Mesendoderm (in vitro differentiated cells): ENCODE measurements at regions not wholly inside any gene's neighbourhood (a gene's known extent, or its start where the extent isn't known, plus 50 kb on each side); places are given as distances from the start of the nearest gene placed in this dataset.

ENCODE experiments used
- DNase-seq: peaks from one replicate; pipeline ENCODE4 v3.0.0; 2013
- H2AK5ac ChIP-seq: 2 replicates; pipeline ENCODE4 v1.6.1; 2013; ENCODE audit warnings: low read length, inconsistent platforms
- H2BK120ac ChIP-seq: 2 replicates; pipeline ENCODE4 v1.6.1; 2013; ENCODE audit warnings: low read depth, mild to moderate bottlenecking, low read length, moderate library complexity, mixed read lengths
- H2BK15ac ChIP-seq: replicated peaks from 2 replicates; pipeline ENCODE4 v1.6.1; 2013; ENCODE audit warnings: low read depth, mild to moderate bottlenecking, moderate library complexity
- H2BK5ac ChIP-seq: 2 replicates; pipeline ENCODE4 v1.6.1; 2013; ENCODE audit warnings: low read length, inconsistent platforms
- H3K18ac ChIP-seq: 2 replicates; pipeline ENCODE4 v1.6.1; 2013; ENCODE audit warnings: mild to moderate bottlenecking, low read length, mixed read lengths
- H3K23ac ChIP-seq: one replicate; pipeline ENCODE4 v1.6.1; 2013; ENCODE audit warnings: low read length
- H3K27ac ChIP-seq: 2 replicates; pipeline ENCODE4 v1.5.1; 2013; ENCODE audit warnings: low read depth, mild to moderate bottlenecking, inconsistent platforms, low read length, moderate library complexity
- H3K27me3 ChIP-seq: 2 replicates; pipeline ENCODE4 v1.6.1; 2013; ENCODE audit warnings: low read length, control low read depth, mild to moderate bottlenecking, inconsistent platforms; ENCODE audit not compliant: insufficient read depth, poor library complexity
- H3K36me3 ChIP-seq: 2 replicates; pipeline ENCODE4 v1.6.1; 2013; ENCODE audit warnings: low read length, inconsistent platforms; ENCODE audit not compliant: control insufficient read depth, insufficient read depth
- H3K4ac ChIP-seq: one replicate; pipeline ENCODE4 v1.6.1; 2013; ENCODE audit warnings: low read depth, mild to moderate bottlenecking, low read length, moderate library complexity
- H3K4me1 ChIP-seq: 2 replicates; pipeline ENCODE4 v1.6.1; 2013; ENCODE audit warnings: low read depth, low read length, inconsistent platforms; ENCODE audit not compliant: control insufficient read depth
- H3K4me2 ChIP-seq: 2 replicates; pipeline ENCODE4 v1.6.1; 2013; ENCODE audit warnings: low read length
- H3K4me3 ChIP-seq: 2 replicates; pipeline ENCODE4 v1.5.1; 2013; ENCODE audit warnings: mild to moderate bottlenecking, low read length
- H3K56ac ChIP-seq: one replicate; pipeline ENCODE4 v1.6.1; 2013; ENCODE audit warnings: low read length
- H3K79me1 ChIP-seq: 2 replicates; pipeline ENCODE4 v1.6.1; 2013; ENCODE audit warnings: low read length, inconsistent platforms
- H3K79me2 ChIP-seq: 2 replicates; pipeline ENCODE4 v1.6.1; 2013; ENCODE audit warnings: mild to moderate bottlenecking, low read length; ENCODE audit not compliant: control insufficient read depth, insufficient read depth
- H3K9ac ChIP-seq: 2 replicates; pipeline ENCODE4 v1.6.1; 2013; ENCODE audit warnings: low read length, inconsistent platforms
- H4K5ac ChIP-seq: one replicate; pipeline ENCODE4 v1.6.1; 2013; ENCODE audit warnings: low read length
- H4K8ac ChIP-seq: one replicate; pipeline ENCODE4 v1.6.1; 2013; ENCODE audit warnings: low read depth, mild to moderate bottlenecking, control low read depth, low read length, moderate library complexity
- WGBS: extraction: QIAGEN DNeasy Blood & Tissue Kit; methylation state at CpG from one replicate; pipeline ENCODE4 v1.1.7; 2013; ENCODE audit warnings: low lambda C conversion rate, missing lambda C conversion rate; ENCODE audit not compliant: insufficient coverage; ENCODE audit errors: extremely low coverage; 5-methylcytosine and 5-hydroxymethylcytosine counted together

- no peaks in the 10 kb centered on the region for H3K4me1 ChIP-seq
- no peak for DNase-seq
- H3K18ac ChIP-seq: no peak overlapping the region
- H3K79me2 ChIP-seq: no peaks in the 10 kb centered on the region
- no peak overlapping the region for H3K4ac ChIP-seq
- H4K5ac ChIP-seq: no peak overlapping the region
- H3K4me3 ChIP-seq: no peak overlapping the region
- no peak overlapping the region for H2BK120ac ChIP-seq
- no peak overlapping the region for H2BK15ac ChIP-seq
- H3K27me3 ChIP-seq: no peaks in the 10 kb centered on the region
- H2AK5ac ChIP-seq: no peak overlapping the region
- no peak overlapping the region for H3K27ac ChIP-seq
- H4K8ac ChIP-seq: no peak overlapping the region
- H3K23ac ChIP-seq: no peak overlapping the region
- WGBS: no CpG with 5 or more reads among the region's 3 CpGs
- H3K79me1 ChIP-seq: no peaks in the 10 kb centered on the region
- H2BK5ac ChIP-seq: no peak overlapping the region
- H3K4me2 ChIP-seq: no peak overlapping the region
- no peaks in the 10 kb centered on the region for H3K36me3 ChIP-seq
- H3K9ac ChIP-seq: no peak overlapping the region
- no peak overlapping the region for H3K56ac ChIP-seq
Observed at GRCh38 chr4:176566769-176567168, 226.0 kb downstream of the VEGFC start.

DNA sequence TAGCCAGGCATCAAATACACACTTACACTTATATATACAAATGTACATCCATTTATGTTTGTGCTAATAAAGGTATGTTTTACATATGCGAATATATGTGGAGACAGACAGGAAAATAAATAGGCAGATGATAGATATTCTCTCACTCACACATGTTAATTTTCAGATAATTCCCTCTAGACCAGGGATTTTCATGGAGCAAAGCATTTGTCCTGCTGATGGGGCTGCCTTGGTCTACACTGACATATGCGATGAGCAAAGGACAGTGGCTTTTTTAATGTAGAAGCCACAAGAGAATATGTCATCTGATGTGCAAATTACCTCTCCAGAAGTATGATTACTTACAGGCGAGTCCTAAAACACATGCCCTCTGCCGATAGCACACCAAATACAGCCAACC, 224.5 kb downstream of the VEGFC start:
- Histone ChIP-seq H3K27me3 (no peaks in the 10 kb centered on the region), H3K4me1 (no peaks in the 10 kb centered on the region), H2BK5ac (no peak overlapping the region), H4K5ac (no peak overlapping the region), H3K36me3 (no peaks in the 10 kb centered on the region), H4K8ac (no peak overlapping the region), H3K23ac (no peak overlapping the region), H3K18ac (no peak overlapping the region), H3K79me1 (no peaks in the 10 kb centered on the region), H2BK120ac (no peak overlapping the region), H3K4ac (no peak overlapping the region), H3K79me2 (no peaks in the 10 kb centered on the region), H2BK15ac (no peak overlapping the region), H2AK5ac (no peak overlapping the region), H3K4me3 (no peak overlapping the region), H3K27ac (no peak overlapping the region), H3K4me2 (no peak overlapping the region), H3K9ac (no peak overlapping the region), H3K56ac (no peak overlapping the region)
- WGBS: no CpG with 5 or more reads among the region's 4 CpGs
- DNase-seq: no peak

DNA sequence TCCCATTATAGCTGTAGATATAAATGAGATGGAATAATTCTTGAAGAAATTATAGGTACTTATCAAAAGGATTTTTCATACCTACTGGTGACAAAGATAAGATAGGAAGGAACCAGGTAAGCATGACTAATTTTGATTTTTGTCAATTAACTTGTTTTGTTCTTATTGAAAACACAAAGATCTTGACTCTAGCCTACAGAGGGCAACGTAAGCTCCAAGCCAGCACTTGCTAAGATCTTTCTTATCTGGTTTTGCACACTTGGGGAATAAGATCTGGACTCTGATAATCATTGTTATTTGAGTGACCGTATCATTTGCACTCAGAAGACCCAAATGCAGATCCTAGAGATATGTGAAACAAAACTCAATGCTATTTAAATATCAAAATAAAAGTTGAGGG, 223.4 kb downstream of the VEGFC start:
- Histone ChIP-seq H3K79me2 (no peaks in the 10 kb centered on the region), H3K36me3 (no peaks in the 10 kb centered on the region), H4K8ac (no peak overlapping the region), H3K9ac (no peak overlapping the region), H2AK5ac (no peak overlapping the region), H3K4ac (no peak overlapping the region), H3K23ac (no peak overlapping the region), H3K56ac (no peak overlapping the region), H2BK120ac (no peak overlapping the region), H3K4me3 (no peak overlapping the region), H2BK15ac (no peak overlapping the region), H3K4me1 (no peaks in the 10 kb centered on the region), H4K5ac (no peak overlapping the region), H3K79me1 (no peaks in the 10 kb centered on the region), H3K18ac (no peak overlapping the region), H3K4me2 (no peak overlapping the region), H3K27ac (no peak overlapping the region), H3K27me3 (no peaks in the 10 kb centered on the region), H2BK5ac (no peak overlapping the region)
- DNase-seq: no peak
- WGBS: no CpG with 5 or more reads among the region's 2 CpGs

DNA sequence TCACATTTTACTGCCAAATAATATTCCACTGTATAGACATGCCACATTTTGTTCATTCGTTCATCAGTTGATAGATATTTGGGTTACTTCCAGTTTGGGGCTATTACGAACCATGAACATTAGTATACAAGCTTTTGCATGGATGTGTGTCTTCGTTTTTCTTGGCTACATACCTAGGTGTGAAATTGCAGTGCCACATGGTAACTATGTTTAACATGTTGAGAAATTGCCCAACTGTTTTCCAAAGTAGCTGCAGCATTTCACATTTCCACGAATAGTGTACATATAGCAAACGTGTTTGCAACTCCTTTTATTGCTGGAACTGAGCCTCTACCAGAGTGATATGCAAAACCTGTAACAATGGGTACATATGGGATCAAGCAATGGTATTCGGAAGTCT, 221.5 kb downstream of the VEGFC start:
- Histone ChIP-seq H4K8ac (no peak overlapping the region), H3K23ac (no peak overlapping the region), H3K4ac (no peak overlapping the region), H4K5ac (no peak overlapping the region), H3K79me2 (no peaks in the 10 kb centered on the region), H3K27ac (no peak overlapping the region), H3K4me3 (no peak overlapping the region), H3K79me1 (no peaks in the 10 kb centered on the region), H3K9ac (no peak overlapping the region), H2BK120ac (no peak overlapping the region), H3K36me3 (no peaks in the 10 kb centered on the region), H3K4me2 (no peak overlapping the region), H3K27me3 (no peaks in the 10 kb centered on the region), H3K56ac (no peak overlapping the region), H3K18ac (no peak overlapping the region), H2BK5ac (no peak overlapping the region), H2BK15ac (no peak overlapping the region), H2AK5ac (no peak overlapping the region), H3K4me1 (no peaks in the 10 kb centered on the region)
- no peak for DNase-seq
- no CpG with 5 or more reads among the region's 6 CpGs for WGBS

- no peak overlapping the region for H2BK15ac ChIP-seq
- no peak overlapping the region for H2AK5ac ChIP-seq
- DNase-seq: no peak
- H3K79me2 ChIP-seq: no peaks in the 10 kb centered on the region
- H4K8ac ChIP-seq: no peak overlapping the region
- no peaks in the 10 kb centered on the region for H3K36me3 ChIP-seq
- H3K27ac ChIP-seq: no peak overlapping the region
- H3K4ac ChIP-seq: no peak overlapping the region
- H4K5ac ChIP-seq: no peak overlapping the region
- no peaks in the 10 kb centered on the region for H3K27me3 ChIP-seq
- H3K4me3 ChIP-seq: no peak overlapping the region
- no CpG with 5 or more reads among the region's 2 CpGs for WGBS
- H3K9ac ChIP-seq: no peak overlapping the region
- H3K4me2 ChIP-seq: no peak overlapping the region
- H3K4me1 ChIP-seq: no peaks in the 10 kb centered on the region
- H3K18ac ChIP-seq: no peak overlapping the region
- no peak overlapping the region for H2BK5ac ChIP-seq
- H2BK120ac ChIP-seq: no peak overlapping the region
- H3K79me1 ChIP-seq: no peaks in the 10 kb centered on the region
- no peak overlapping the region for H3K56ac ChIP-seq
- no peak overlapping the region for H3K23ac ChIP-seq
Observed at GRCh38 chr4:176575141-176575730, 217.5 kb downstream of the VEGFC start.

DNA sequence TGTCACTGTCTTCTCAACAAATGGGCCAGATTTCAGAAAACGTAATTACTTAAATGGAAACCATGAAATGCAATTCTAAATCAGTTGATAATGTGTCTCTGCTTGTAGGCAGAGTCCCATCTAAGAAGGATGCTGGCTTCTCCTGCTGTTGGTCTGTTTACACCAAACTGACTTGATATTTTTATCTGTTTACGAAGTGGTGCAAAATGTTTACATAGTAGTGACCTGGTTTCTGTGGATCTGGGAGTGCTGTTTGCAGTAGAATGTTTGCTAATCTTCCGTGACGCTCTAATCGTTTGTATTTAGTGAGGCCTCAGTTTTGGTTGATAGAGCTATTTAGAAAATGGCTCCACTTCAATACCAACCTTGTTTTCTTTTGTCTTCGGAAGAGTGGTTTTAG, 213.5 kb downstream of the VEGFC start:
- Histone ChIP-seq H4K8ac (no peak overlapping the region), H3K27me3 (no peaks in the 10 kb centered on the region), H2BK5ac (no peak overlapping the region), H3K4me1 (no peaks in the 10 kb centered on the region), H3K27ac (no peak overlapping the region), H2AK5ac (no peak overlapping the region), H3K4me2 (no peak overlapping the region), H3K79me2 (no peaks in the 10 kb centered on the region), H3K56ac (no peak overlapping the region), H3K4me3 (no peak overlapping the region), H3K36me3 (no peaks in the 10 kb centered on the region), H3K23ac (no peak overlapping the region), H3K4ac (no peak overlapping the region), H3K79me1 (no peaks in the 10 kb centered on the region), H3K18ac (no peak overlapping the region), H2BK15ac (no peak overlapping the region), H2BK120ac (no peak overlapping the region), H3K9ac (no peak overlapping the region), H4K5ac (no peak overlapping the region)
- peak; percentile 20 for DNase-seq
- no CpG with 5 or more reads among the region's 6 CpGs for WGBS
